Liver (tissue), 3 donors: ENCODE measurements at regions not wholly inside any gene's neighbourhood (a gene's known extent, or its start where the extent isn't known, plus 50 kb on each side); places are given as distances from the start of the nearest gene placed in this dataset.

Source experiments
- FOXA1 ChIP-seq: IDR thresholded peaks from 2 replicates; pipeline ENCODE4 v1.6.1; 2016; ENCODE audit warnings: antibody characterized with exemption
- JUND ChIP-seq, 2 donors: IDR thresholded peaks; 2 replicates each; pipeline ENCODE4 v1.6.1; 2016; ENCODE audit warnings: antibody characterized with exemption in 2 of 2
- RXRA ChIP-seq, 2 donors: IDR thresholded peaks; 2 replicates each; pipeline ENCODE4 v1.6.1; 2017 to 2018; ENCODE audit warnings: antibody characterized with exemption in 2 of 2, mild to moderate bottlenecking in 1 of 2
- SP1 ChIP-seq: IDR thresholded peaks from 2 replicates; pipeline ENCODE4 v1.6.1; 2018; ENCODE audit warnings: antibody characterized with exemption, mild to moderate bottlenecking
- TAF1 ChIP-seq: conservative IDR thresholded peaks from 2 replicates; pipeline ENCODE4 v1.6.1; 2016; ENCODE audit warnings: antibody characterized with exemption, mild to moderate bottlenecking
- TF ChIP-seq, protein P1 (sequence below): IDR thresholded peaks from 2 replicates; pipeline ENCODE4 v1.6.1; 2016; ENCODE audit warnings: antibody characterized with exemption, mild to moderate bottlenecking
- TF ChIP-seq, protein P2 (sequence below): fragments of 150-350 bp; IDR thresholded peaks from 2 replicates; pipeline ENCODE4 v1.5.1; 2017; ENCODE audit warnings: improper control_type of control experiment, low read depth, low read length; ENCODE audit not compliant: missing input control
- donor health status: healthy.
- donor health status: healthy.

DNA sequence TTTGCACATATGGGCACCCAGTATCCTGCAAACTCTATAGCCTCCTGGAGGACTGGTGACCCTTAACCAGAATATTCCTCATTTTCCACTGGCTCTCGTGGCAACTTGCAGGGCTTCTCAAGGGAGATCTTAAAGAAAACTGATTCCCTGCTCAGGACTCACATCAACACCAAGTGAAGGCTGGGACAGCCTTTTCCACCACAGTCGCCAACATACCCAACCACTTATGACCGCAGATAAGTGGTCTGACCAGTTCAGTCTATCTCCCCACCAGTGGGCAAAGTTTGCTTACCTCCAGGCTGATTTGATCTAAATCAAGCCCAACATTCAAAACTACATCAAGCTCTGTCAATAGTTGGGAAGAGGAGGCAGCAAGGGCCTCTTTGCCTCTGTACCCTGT, 289.3 kb upstream of the GATB start:
- TF ChIP-seq, protein P1, sequence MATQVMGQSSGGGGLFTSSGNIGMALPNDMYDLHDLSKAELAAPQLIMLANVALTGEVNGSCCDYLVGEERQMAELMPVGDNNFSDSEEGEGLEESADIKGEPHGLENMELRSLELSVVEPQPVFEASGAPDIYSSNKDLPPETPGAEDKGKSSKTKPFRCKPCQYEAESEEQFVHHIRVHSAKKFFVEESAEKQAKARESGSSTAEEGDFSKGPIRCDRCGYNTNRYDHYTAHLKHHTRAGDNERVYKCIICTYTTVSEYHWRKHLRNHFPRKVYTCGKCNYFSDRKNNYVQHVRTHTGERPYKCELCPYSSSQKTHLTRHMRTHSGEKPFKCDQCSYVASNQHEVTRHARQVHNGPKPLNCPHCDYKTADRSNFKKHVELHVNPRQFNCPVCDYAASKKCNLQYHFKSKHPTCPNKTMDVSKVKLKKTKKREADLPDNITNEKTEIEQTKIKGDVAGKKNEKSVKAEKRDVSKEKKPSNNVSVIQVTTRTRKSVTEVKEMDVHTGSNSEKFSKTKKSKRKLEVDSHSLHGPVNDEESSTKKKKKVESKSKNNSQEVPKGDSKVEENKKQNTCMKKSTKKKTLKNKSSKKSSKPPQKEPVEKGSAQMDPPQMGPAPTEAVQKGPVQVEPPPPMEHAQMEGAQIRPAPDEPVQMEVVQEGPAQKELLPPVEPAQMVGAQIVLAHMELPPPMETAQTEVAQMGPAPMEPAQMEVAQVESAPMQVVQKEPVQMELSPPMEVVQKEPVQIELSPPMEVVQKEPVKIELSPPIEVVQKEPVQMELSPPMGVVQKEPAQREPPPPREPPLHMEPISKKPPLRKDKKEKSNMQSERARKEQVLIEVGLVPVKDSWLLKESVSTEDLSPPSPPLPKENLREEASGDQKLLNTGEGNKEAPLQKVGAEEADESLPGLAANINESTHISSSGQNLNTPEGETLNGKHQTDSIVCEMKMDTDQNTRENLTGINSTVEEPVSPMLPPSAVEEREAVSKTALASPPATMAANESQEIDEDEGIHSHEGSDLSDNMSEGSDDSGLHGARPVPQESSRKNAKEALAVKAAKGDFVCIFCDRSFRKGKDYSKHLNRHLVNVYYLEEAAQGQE, result no peak
- TF ChIP-seq, protein P2, sequence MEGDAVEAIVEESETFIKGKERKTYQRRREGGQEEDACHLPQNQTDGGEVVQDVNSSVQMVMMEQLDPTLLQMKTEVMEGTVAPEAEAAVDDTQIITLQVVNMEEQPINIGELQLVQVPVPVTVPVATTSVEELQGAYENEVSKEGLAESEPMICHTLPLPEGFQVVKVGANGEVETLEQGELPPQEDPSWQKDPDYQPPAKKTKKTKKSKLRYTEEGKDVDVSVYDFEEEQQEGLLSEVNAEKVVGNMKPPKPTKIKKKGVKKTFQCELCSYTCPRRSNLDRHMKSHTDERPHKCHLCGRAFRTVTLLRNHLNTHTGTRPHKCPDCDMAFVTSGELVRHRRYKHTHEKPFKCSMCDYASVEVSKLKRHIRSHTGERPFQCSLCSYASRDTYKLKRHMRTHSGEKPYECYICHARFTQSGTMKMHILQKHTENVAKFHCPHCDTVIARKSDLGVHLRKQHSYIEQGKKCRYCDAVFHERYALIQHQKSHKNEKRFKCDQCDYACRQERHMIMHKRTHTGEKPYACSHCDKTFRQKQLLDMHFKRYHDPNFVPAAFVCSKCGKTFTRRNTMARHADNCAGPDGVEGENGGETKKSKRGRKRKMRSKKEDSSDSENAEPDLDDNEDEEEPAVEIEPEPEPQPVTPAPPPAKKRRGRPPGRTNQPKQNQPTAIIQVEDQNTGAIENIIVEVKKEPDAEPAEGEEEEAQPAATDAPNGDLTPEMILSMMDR, result no peak
- TF ChIP-seq JUND (IDR thresholded peaks at IDR 0.05), result no peak
- no peak for TF ChIP-seq FOXA1
- no peak for TF ChIP-seq SP1
- TF ChIP-seq TAF1, result no peak
- TF ChIP-seq RXRA (IDR thresholded peaks at IDR 0.05), result no peak
